ENCODE measurements at regions not wholly inside any gene's neighbourhood (a gene's known extent, or its start where the extent isn't known, plus 50 kb on each side); places are given as distances from the start of the nearest gene placed in this dataset.

DNA sequence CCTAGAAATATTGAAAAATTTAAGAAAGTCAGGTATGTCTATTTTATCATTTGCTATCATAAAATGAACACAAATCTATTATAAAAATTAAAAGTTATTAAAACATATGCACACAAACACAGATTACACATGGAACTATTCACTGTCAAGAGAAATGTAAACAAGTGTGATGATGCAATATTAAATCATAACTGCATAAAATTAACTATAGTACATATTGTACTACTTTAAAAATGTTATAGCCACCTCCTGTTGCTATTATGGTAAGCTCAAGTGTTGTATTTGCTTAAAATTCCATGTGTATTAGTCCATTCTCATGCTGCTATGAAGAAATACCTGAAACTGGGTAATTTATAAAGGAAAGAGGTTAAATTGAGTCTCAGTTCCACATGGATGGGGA is 54.7 kb upstream of the CMC1 start:
- TF ChIP-seq, protein P1, sequence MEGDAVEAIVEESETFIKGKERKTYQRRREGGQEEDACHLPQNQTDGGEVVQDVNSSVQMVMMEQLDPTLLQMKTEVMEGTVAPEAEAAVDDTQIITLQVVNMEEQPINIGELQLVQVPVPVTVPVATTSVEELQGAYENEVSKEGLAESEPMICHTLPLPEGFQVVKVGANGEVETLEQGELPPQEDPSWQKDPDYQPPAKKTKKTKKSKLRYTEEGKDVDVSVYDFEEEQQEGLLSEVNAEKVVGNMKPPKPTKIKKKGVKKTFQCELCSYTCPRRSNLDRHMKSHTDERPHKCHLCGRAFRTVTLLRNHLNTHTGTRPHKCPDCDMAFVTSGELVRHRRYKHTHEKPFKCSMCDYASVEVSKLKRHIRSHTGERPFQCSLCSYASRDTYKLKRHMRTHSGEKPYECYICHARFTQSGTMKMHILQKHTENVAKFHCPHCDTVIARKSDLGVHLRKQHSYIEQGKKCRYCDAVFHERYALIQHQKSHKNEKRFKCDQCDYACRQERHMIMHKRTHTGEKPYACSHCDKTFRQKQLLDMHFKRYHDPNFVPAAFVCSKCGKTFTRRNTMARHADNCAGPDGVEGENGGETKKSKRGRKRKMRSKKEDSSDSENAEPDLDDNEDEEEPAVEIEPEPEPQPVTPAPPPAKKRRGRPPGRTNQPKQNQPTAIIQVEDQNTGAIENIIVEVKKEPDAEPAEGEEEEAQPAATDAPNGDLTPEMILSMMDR (conservative IDR thresholded peaks at IDR 0.05) = no peak
- no peak for TF ChIP-seq EZH2 (IDR thresholded peaks at IDR 0.05; ENCODE audit: low read depth)
